ENCODE measurements at regions not wholly inside any gene's neighbourhood (a gene's known extent, or its start where the extent isn't known, plus 50 kb on each side); places are given as distances from the start of the nearest gene placed in this dataset.
"Not testable (repeated sequence)": the region's sequence is repeated elsewhere in the genome, so short reads cannot be mapped to it uniquely, and the experiment has no call there.

DNA sequence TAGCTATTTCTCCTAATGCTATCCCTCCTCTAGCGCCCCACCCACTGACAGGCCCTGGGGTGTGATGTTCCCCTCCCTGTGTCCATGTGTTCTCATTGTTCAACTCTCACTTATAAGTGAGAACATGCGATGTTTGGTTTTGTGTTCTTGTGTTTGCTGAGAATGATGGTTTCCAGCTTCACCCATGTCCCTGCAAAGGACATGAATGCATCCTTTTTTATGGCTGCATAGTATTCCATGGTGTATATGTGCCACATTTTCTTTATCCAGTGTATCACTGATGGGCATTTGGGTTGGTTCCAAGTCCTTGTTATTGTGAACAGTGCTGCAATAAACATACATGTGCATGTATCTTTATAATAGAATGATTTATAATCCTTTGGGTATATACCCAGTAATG lies 115.3 kb upstream of the OR9Q1 start:
- TF ChIP-seq SNAI2 (CRISPR knock-in tag; IDR thresholded peaks at IDR 0.05); ZFP30 (CRISPR knock-in tag; IDR thresholded peaks at IDR 0.05); ESRRG (CRISPR knock-in tag; IDR thresholded peaks at IDR 0.05); CSDC2 (CRISPR knock-in tag; IDR thresholded peaks at IDR 0.05); OSR1 (CRISPR knock-in tag; IDR thresholded peaks at IDR 0.05); RARB (CRISPR knock-in tag; IDR thresholded peaks at IDR 0.05); TSHZ2 (CRISPR knock-in tag; IDR thresholded peaks at IDR 0.05); ISL1 (CRISPR knock-in tag; IDR thresholded peaks at IDR 0.05); PATZ1 (CRISPR knock-in tag; IDR thresholded peaks at IDR 0.05; ENCODE audit: borderline replicate concordance); PPARA (CRISPR knock-in tag; IDR thresholded peaks at IDR 0.05; ENCODE audit: borderline replicate concordance); TOX (CRISPR knock-in tag; IDR thresholded peaks at IDR 0.05; ENCODE audit: borderline replicate concordance): not testable (repeated sequence)
- TF ChIP-seq, protein P1, sequence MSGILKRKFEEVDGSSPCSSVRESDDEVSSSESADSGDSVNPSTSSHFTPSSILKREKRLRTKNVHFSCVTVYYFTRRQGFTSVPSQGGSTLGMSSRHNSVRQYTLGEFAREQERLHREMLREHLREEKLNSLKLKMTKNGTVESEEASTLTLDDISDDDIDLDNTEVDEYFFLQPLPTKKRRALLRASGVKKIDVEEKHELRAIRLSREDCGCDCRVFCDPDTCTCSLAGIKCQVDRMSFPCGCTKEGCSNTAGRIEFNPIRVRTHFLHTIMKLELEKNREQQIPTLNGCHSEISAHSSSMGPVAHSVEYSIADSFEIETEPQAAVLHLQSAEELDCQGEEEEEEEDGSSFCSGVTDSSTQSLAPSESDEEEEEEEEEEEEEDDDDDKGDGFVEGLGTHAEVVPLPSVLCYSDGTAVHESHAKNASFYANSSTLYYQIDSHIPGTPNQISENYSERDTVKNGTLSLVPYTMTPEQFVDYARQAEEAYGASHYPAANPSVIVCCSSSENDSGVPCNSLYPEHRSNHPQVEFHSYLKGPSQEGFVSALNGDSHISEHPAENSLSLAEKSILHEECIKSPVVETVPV (CRISPR knock-in tag; IDR thresholded peaks at IDR 0.05), result not testable (repeated sequence)

Measured in SK-N-SH treated with all-trans-retinoic acid at 6 μM for 48 hours (cell line).